SU-DHL-6 (cell line): ENCODE measurements at regions not wholly inside any gene's neighbourhood (a gene's known extent, or its start where the extent isn't known, plus 50 kb on each side); places are given as distances from the start of the nearest gene placed in this dataset.

Experiments used
- EZH2phosphoT487 ChIP-seq: fragments of 200-600 bp; sonication (generic), shearing (Covaris generic); conservative IDR thresholded peaks from 2 replicates; pipeline ENCODE4 v1.6.1; 2018; ENCODE audit warnings: mild to moderate bottlenecking, antibody characterized with exemption, low read length, moderate library complexity, mixed read lengths
- TF ChIP-seq, protein P1 (sequence below): fragments of 200-600 bp; sonication (generic); IDR thresholded peaks from one replicate; pipeline ENCODE4 v1.5.1; 2017; ENCODE audit warnings: antibody characterized with exemption, mild to moderate bottlenecking, low read length, moderate library complexity; ENCODE audit not compliant: insufficient read depth, poor library complexity, severe bottlenecking

DNA sequence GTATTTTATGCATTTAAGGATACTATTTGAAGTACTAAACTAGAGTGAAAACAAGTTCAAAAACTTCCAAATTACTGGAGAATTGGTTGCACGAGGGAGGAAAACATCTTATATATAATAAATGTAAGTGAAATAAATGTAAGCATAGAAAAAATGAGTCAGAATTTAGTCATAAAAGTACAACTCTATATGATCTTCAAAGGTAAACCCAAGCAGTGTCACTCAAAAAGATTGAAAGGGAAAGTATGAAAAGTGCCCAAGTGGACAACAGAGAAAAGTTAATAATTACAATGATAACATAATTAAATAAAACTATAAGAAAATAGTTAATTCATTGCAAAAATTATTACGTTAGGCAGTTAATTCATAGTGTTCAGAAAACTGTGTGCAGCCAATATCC, 2288.5 kb upstream of the C9orf72 start:
- TF ChIP-seq, protein P1, sequence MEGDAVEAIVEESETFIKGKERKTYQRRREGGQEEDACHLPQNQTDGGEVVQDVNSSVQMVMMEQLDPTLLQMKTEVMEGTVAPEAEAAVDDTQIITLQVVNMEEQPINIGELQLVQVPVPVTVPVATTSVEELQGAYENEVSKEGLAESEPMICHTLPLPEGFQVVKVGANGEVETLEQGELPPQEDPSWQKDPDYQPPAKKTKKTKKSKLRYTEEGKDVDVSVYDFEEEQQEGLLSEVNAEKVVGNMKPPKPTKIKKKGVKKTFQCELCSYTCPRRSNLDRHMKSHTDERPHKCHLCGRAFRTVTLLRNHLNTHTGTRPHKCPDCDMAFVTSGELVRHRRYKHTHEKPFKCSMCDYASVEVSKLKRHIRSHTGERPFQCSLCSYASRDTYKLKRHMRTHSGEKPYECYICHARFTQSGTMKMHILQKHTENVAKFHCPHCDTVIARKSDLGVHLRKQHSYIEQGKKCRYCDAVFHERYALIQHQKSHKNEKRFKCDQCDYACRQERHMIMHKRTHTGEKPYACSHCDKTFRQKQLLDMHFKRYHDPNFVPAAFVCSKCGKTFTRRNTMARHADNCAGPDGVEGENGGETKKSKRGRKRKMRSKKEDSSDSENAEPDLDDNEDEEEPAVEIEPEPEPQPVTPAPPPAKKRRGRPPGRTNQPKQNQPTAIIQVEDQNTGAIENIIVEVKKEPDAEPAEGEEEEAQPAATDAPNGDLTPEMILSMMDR = no peak
- TF ChIP-seq EZH2phosphoT487 = no peak
